H9 (cell line): ENCODE measurements at regions not wholly inside any gene's neighbourhood (a gene's known extent, or its start where the extent isn't known, plus 50 kb on each side); places are given as distances from the start of the nearest gene placed in this dataset.

Experiments
- DNase-seq: peaks from one replicate; pipeline ENCODE4 v3.0.0-alpha.2; 2017
- H2AFZ ChIP-seq: one replicate; pipeline ENCODE4 v1.6.1; 2013; ENCODE audit warnings: mild to moderate bottlenecking, low read length, control low read depth, moderate library complexity
- H2AK5ac ChIP-seq: 2 replicates; pipeline ENCODE4 v1.6.1; 2013; ENCODE audit warnings: low read length, control low read depth, mixed read lengths; ENCODE audit not compliant: insufficient read length
- H2BK120ac ChIP-seq: one replicate; pipeline ENCODE4 v1.6.1; 2013; ENCODE audit warnings: low read depth, mild to moderate bottlenecking, low read length, control low read depth, inconsistent platforms; ENCODE audit not compliant: poor library complexity, severe bottlenecking
- H2BK12ac ChIP-seq: 2 replicates; pipeline ENCODE4 v1.6.1; 2013; ENCODE audit warnings: low read length, control low read depth, mixed read lengths, low read depth; ENCODE audit not compliant: insufficient read length
- H2BK15ac ChIP-seq: 2 replicates; pipeline ENCODE4 v1.6.1; 2013; ENCODE audit warnings: low read depth, low read length, control low read depth
- H2BK20ac ChIP-seq: one replicate; pipeline ENCODE4 v1.6.1; 2013; ENCODE audit warnings: low read depth, mild to moderate bottlenecking, low read length, control low read depth, inconsistent platforms; ENCODE audit not compliant: poor library complexity, severe bottlenecking
- H2BK5ac ChIP-seq: 2 replicates; pipeline ENCODE4 v1.6.1; 2013; ENCODE audit warnings: low read length, control low read depth, mixed read lengths; ENCODE audit not compliant: insufficient read length
- H3K14ac ChIP-seq: 2 replicates; pipeline ENCODE4 v1.6.1; 2013; ENCODE audit warnings: low read length, control low read depth; ENCODE audit not compliant: insufficient read depth
- H3K18ac ChIP-seq: 2 replicates; pipeline ENCODE4 v1.6.1; 2013; ENCODE audit warnings: low read depth, mild to moderate bottlenecking, mixed read lengths, low read length, control low read depth; ENCODE audit not compliant: insufficient read length
- H3K23ac ChIP-seq: 2 replicates; pipeline ENCODE4 v1.6.1; 2013; ENCODE audit warnings: low read length, control low read depth, mixed read lengths, low read depth; ENCODE audit not compliant: insufficient read length
- H3K23me2 ChIP-seq: 2 replicates; pipeline ENCODE4 v1.6.1; 2013; ENCODE audit warnings: low read depth, mild to moderate bottlenecking, mixed read lengths, low read length, control low read depth; ENCODE audit not compliant: insufficient read length, poor library complexity, severe bottlenecking
- H3K27ac ChIP-seq: 2 replicates; pipeline ENCODE4 v1.5.1; 2013; ENCODE audit warnings: low read length, control low read depth, mixed read lengths, low read depth; ENCODE audit not compliant: insufficient read length
- H3K27me3 ChIP-seq: 2 replicates; pipeline ENCODE4 v1.6.1; 2013; ENCODE audit warnings: low read length, control low read depth, inconsistent platforms; ENCODE audit not compliant: insufficient read depth
- H3K4ac ChIP-seq: 2 replicates; pipeline ENCODE4 v1.6.1; 2013; ENCODE audit warnings: low read depth, mild to moderate bottlenecking, control low read depth, inconsistent platforms, low read length, moderate library complexity
- H3K4me1 ChIP-seq: 2 replicates; pipeline ENCODE4 v1.6.1; 2013; ENCODE audit warnings: low read length, control low read depth, inconsistent platforms; ENCODE audit not compliant: insufficient read depth
- H3K4me2 ChIP-seq: 2 replicates; pipeline ENCODE4 v1.6.1; 2013; ENCODE audit warnings: low read length, control low read depth, mixed read lengths; ENCODE audit not compliant: insufficient read length, insufficient read depth
- H3K56ac ChIP-seq: 2 replicates; pipeline ENCODE4 v1.6.1; 2013; ENCODE audit warnings: low read depth, mild to moderate bottlenecking, mixed read lengths, low read length, control low read depth; ENCODE audit not compliant: insufficient read length
- H3K79me1 ChIP-seq: 2 replicates; pipeline ENCODE4 v1.6.1; 2013; ENCODE audit warnings: low read depth, mild to moderate bottlenecking, moderate library complexity, low read length, control low read depth, inconsistent platforms; ENCODE audit not compliant: insufficient read depth, poor library complexity, severe bottlenecking
- H3K79me2 ChIP-seq: 2 replicates; pipeline ENCODE4 v1.6.1; 2013; ENCODE audit warnings: low read length, control low read depth, inconsistent platforms; ENCODE audit not compliant: insufficient read depth
- H3K9ac ChIP-seq: 2 replicates; pipeline ENCODE4 v1.6.1; 2013; ENCODE audit warnings: low read length, control low read depth, mixed read lengths; ENCODE audit not compliant: insufficient read length; ENCODE audit errors: extremely low read depth
- H3K9me3 ChIP-seq: one replicate; pipeline ENCODE4 v1.6.1; 2013; ENCODE audit warnings: low read depth, low read length, inconsistent platforms; ENCODE audit not compliant: control insufficient read depth
- H3T11ph ChIP-seq: one replicate; pipeline ENCODE4 v1.6.1; 2013; ENCODE audit warnings: mild to moderate bottlenecking, low read length, control low read depth, inconsistent platforms
- H4K20me1 ChIP-seq: one replicate; pipeline ENCODE4 v1.6.1; 2013; ENCODE audit not compliant: control insufficient read depth, insufficient read length, insufficient read depth
- H4K5ac ChIP-seq: 2 replicates; pipeline ENCODE4 v1.6.1; 2013; ENCODE audit warnings: low read depth, mild to moderate bottlenecking, mixed read lengths, low read length, control low read depth; ENCODE audit not compliant: insufficient read length
- H4K8ac ChIP-seq: replicated peaks from 2 replicates; pipeline ENCODE4 v1.6.1; 2013; ENCODE audit warnings: low read length, control low read depth, mixed read lengths, low read depth; ENCODE audit not compliant: insufficient read length
- H4K91ac ChIP-seq: 2 replicates; pipeline ENCODE4 v1.6.1; 2013; ENCODE audit warnings: low read depth, mild to moderate bottlenecking, moderate library complexity, mixed read lengths, low read length, control low read depth; ENCODE audit not compliant: insufficient read length
- H3K27ac Mint-ChIP-seq, 3 experiments: 2 replicates in 2 of 3; 3 replicates in 1 of 3; pipeline ENCODE4 v1.8.0; 2020 to 2021; ENCODE audit warnings: mixed read lengths in 3 of 3, mild to moderate bottlenecking in 1 of 3, moderate library complexity in 1 of 3
- H3K27me3 Mint-ChIP-seq: 2 replicates; pipeline ENCODE4 v1.8.0; 2021; ENCODE audit warnings: low read depth, mild to moderate bottlenecking, moderate library complexity, mixed read lengths
- H3K36me3 Mint-ChIP-seq, 3 experiments: 2 replicates in 2 of 3; 3 replicates in 1 of 3; pipeline ENCODE4 v1.8.0; 2020 to 2021; ENCODE audit warnings: low read depth in 3 of 3, mixed read lengths in 3 of 3; ENCODE audit not compliant: insufficient read depth in 1 of 3
- H3K4me1 Mint-ChIP-seq, 2 experiments: 2 replicates each; pipeline ENCODE4 v1.8.0; 2020; ENCODE audit warnings: mixed read lengths in 2 of 2
- H3K4me3 Mint-ChIP-seq, 2 experiments: 2 replicates in 1 of 2; 3 replicates in 1 of 2; pipeline ENCODE4 v1.8.0; 2020 to 2021; ENCODE audit warnings: mild to moderate bottlenecking in 2 of 2, mixed read lengths in 2 of 2, moderate library complexity in 1 of 2
- H3K9me3 Mint-ChIP-seq, 2 experiments: 2 replicates in 1 of 2; 3 replicates in 1 of 2; pipeline ENCODE4 v1.8.0; 2020; ENCODE audit warnings: mild to moderate bottlenecking in 2 of 2, mixed read lengths in 2 of 2, moderate library complexity in 1 of 2
- CTCF ChIP-seq: fragments of 200-600 bp; sonication (generic); conservative IDR thresholded peaks from 3 replicates; pipeline ENCODE4 v1.8.0; 2021; ENCODE audit warnings: antibody characterized with exemption, mild to moderate bottlenecking
- WGBS: extraction: QIAGEN DNeasy Blood & Tissue Kit; methylation state at CpG from one replicate; pipeline ENCODE4 v1.1.7; 2013; ENCODE audit warnings: missing lambda C conversion rate, low lambda C conversion rate, mixed read lengths; ENCODE audit not compliant: insufficient read length; ENCODE audit errors: extremely low coverage; 5-methylcytosine and 5-hydroxymethylcytosine counted together

DNA sequence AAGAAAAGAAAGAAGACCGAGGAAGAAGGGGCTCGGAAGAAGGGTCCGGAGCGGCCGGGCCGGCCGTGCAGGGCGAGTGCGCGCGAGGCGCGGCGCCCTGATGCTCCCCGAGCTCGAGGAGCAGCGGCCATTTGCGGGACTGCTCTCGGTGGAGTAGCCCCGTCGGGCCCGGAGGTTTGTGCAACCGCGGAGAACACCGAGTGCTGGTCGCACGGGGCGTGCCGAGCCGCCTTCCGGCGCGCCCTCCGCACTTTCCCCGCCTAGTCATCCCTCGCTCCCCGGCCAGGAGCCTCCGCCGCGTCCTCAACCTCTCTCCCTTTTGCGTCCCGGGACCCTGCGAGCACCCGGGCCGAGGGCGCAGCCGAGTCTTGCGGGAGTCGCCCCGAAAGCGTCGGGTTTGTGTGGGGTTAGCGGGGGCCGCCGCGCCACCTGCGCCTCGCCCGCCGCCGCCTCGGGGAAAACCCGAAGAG, 127.4 kb downstream of the LAS1L start:
- Histone ChIP-seq H3K9me3 (peaks cover 4% of the 10 kb centered on the region), H3K4me1 (no peaks in the 10 kb centered on the region), H4K8ac (no peak overlapping the region), H3K27ac (no peak overlapping the region), H3T11ph (no peak overlapping the region), H4K5ac (no peak overlapping the region), H3K14ac (no peak overlapping the region), H2AK5ac (no peak overlapping the region), H2BK20ac (no peak overlapping the region), H3K79me1 (no peaks in the 10 kb centered on the region), H3K4ac (no peak overlapping the region), H4K91ac (no peak overlapping the region), H4K20me1 (no peaks in the 10 kb centered on the region), H2AFZ (no peak overlapping the region), H2BK15ac (no peak overlapping the region), H3K23ac (no peak overlapping the region), H3K27me3 (no peaks in the 10 kb centered on the region; the same call in 1 of the 2 replicates), H2BK120ac (no peak overlapping the region), H3K23me2 (peaks cover 3% of the 10 kb centered on the region), H3K9ac (no peak overlapping the region), H2BK5ac (no peak overlapping the region), H3K18ac (no peak overlapping the region), H3K4me2 (peak overlapping the region; percentile 37), H3K79me2 (no peaks in the 10 kb centered on the region), H3K56ac (no peak overlapping the region), H2BK12ac (no peak overlapping the region)
- no peak for TF ChIP-seq CTCF
- Mint-ChIP-seq H3K36me3 (peaks cover 8 to 19% (median 11%) of the 10 kb centered on the region in 3 experiments; a peak in 6 of 7 replicates), H3K27ac (no peak overlapping the region), H3K9me3 (peaks cover 68 to 71% of the 10 kb centered on the region in 2 experiments), H3K4me1 (no peaks in the 10 kb centered on the region), H3K27me3 (peaks cover 2% of the 10 kb centered on the region; the same call in 1 of the 2 replicates), H3K4me3 (no peak overlapping the region)
- WGBS: no CpG with 5 or more reads among the region's 63 CpGs
- DNase-seq: no peak
